Smooth muscle cell (in vitro differentiated cells): ENCODE measurements at regions not wholly inside any gene's neighbourhood (a gene's known extent, or its start where the extent isn't known, plus 50 kb on each side); places are given as distances from the start of the nearest gene placed in this dataset.

Source experiments
- DNase-seq: peaks from one replicate; lab custom pipeline; 2025; ENCODE audit not compliant: unreplicated experiment; lab: John Stamatoyannopoulos, UW
- H2AFZ ChIP-seq: fragments of 200-600 bp; sonication (generic); 2 replicates; pipeline ENCODE4 v1.6.0; 2016; ENCODE audit warnings: antibody characterized with exemption, low read depth, mild to moderate bottlenecking
- H3F3A ChIP-seq: fragments of 200-600 bp; sonication (generic); 2 replicates; pipeline ENCODE4 v1.6.0; 2017; ENCODE audit warnings: antibody characterized with exemption, low read depth
- H3K27ac ChIP-seq: fragments of 200-600 bp; sonication (generic); 2 replicates; pipeline ENCODE4 v1.5.1; 2016; ENCODE audit warnings: low read depth, mild to moderate bottlenecking
- H3K27me3 ChIP-seq: fragments of 200-600 bp; sonication (generic); 2 replicates; pipeline ENCODE4 v1.6.1; 2016; ENCODE audit warnings: low read depth, mild to moderate bottlenecking
- H3K36me3 ChIP-seq: fragments of 200-600 bp; sonication (generic); 2 replicates; pipeline ENCODE4 v1.5.1; 2016; ENCODE audit warnings: low read depth
- H3K4me1 ChIP-seq: fragments of 200-600 bp; sonication (generic); 2 replicates; pipeline ENCODE4 v1.5.1; 2016; ENCODE audit warnings: low read depth
- H3K4me2 ChIP-seq: fragments of 200-600 bp; sonication (generic); 2 replicates; pipeline ENCODE4 v1.6.0; 2016; ENCODE audit warnings: mild to moderate bottlenecking
- H3K4me3 ChIP-seq: fragments of 200-600 bp; sonication (generic); 2 replicates; pipeline ENCODE4 v1.5.1; 2016; ENCODE audit warnings: mild to moderate bottlenecking
- H3K79me2 ChIP-seq: fragments of 200-600 bp; sonication (generic); 2 replicates; pipeline ENCODE4 v1.6.0; 2016; ENCODE audit warnings: low read depth, mild to moderate bottlenecking
- H3K9ac ChIP-seq: fragments of 200-600 bp; sonication (generic); 2 replicates; pipeline ENCODE4 v1.6.0; 2016; ENCODE audit warnings: low read depth
- H3K9me3 ChIP-seq: fragments of 200-600 bp; sonication (generic); replicated peaks from 2 replicates; pipeline ENCODE4 v1.5.1; 2016; ENCODE audit warnings: low read depth
- H4K20me1 ChIP-seq: fragments of 200-600 bp; sonication (generic); 2 replicates; pipeline ENCODE4 v1.6.0; 2016; ENCODE audit warnings: low read depth
- CTCF ChIP-seq: fragments of 200-600 bp; sonication (generic); IDR thresholded peaks from 2 replicates; pipeline ENCODE4 v1.5.1; 2017; ENCODE audit warnings: borderline replicate concordance, mild to moderate bottlenecking, antibody characterized with exemption; ENCODE audit not compliant: insufficient read depth, poor library complexity, severe bottlenecking
- WGBS: methylation state at CpG from one replicate; pipeline ENCODE4 v1.1.7; 2016; ENCODE audit warnings: low lambda C conversion rate; 5-methylcytosine and 5-hydroxymethylcytosine counted together

- Histone ChIP-seq H3K36me3 (no peaks in the 10 kb centered on the region), H3K9ac (peak overlapping the region; percentile 79), H3K4me1 (peaks cover 18% of the 10 kb centered on the region), H2AFZ (no peak overlapping the region), H3K9me3 (no peaks in the 10 kb centered on the region), H3K27ac (peak overlapping the region; percentile 98), H3K4me2 (peak overlapping the region; percentile 66), H3K27me3 (no peaks in the 10 kb centered on the region), H3K79me2 (no peaks in the 10 kb centered on the region), H4K20me1 (no peaks in the 10 kb centered on the region), H3F3A (peaks cover 12% of the 10 kb centered on the region), H3K4me3 (no peak overlapping the region)
- TF ChIP-seq CTCF = no peak
- 93% methylated on average over 2 of the region's 2 CpGs for WGBS
- no peak for DNase-seq
Observed at GRCh38 chr17:69608141-69608540, 193.6 kb downstream of the MAP2K6 start.

GRCh38 chr17:69608808-69609472 is 194.4 kb downstream of the MAP2K6 start:
- Histone ChIP-seq H4K20me1 (no peaks in the 10 kb centered on the region), H3F3A (peaks cover 12% of the 10 kb centered on the region), H3K27ac (peak overlapping the region; percentile 98), H2AFZ (no peak overlapping the region), H3K4me3 (no peak overlapping the region), H3K4me1 (peaks cover 18% of the 10 kb centered on the region), H3K9ac (peak overlapping the region; percentile 79), H3K36me3 (no peaks in the 10 kb centered on the region), H3K9me3 (no peaks in the 10 kb centered on the region), H3K79me2 (no peaks in the 10 kb centered on the region), H3K4me2 (peak overlapping the region; percentile 66), H3K27me3 (no peaks in the 10 kb centered on the region)
- no peak for TF ChIP-seq CTCF
- DNase-seq = no peak
- WGBS = 14% methylated on average over 4 of the region's 4 CpGs

- H3K4me3 ChIP-seq = no peak overlapping the region
- H3K79me2 ChIP-seq = no peaks in the 10 kb centered on the region
- peak overlapping the region; percentile 98 for H3K27ac ChIP-seq
- H2AFZ ChIP-seq = no peak overlapping the region
- peaks cover 12% of the 10 kb centered on the region for H3F3A ChIP-seq
- H3K27me3 ChIP-seq = no peaks in the 10 kb centered on the region
- peaks cover 18% of the 10 kb centered on the region for H3K4me1 ChIP-seq
- peak overlapping the region; percentile 66 for H3K4me2 ChIP-seq
- H3K36me3 ChIP-seq = no peaks in the 10 kb centered on the region
- DNase-seq = no peak
- H3K9me3 ChIP-seq = no peaks in the 10 kb centered on the region
- H4K20me1 ChIP-seq = no peaks in the 10 kb centered on the region
- 70% methylated on average over 6 of the region's 6 CpGs for WGBS
- peak overlapping the region; percentile 79 for H3K9ac ChIP-seq
- peak; percentile 52 for TF ChIP-seq CTCF
Observed at GRCh38 chr17:69609473-69610305, 195.2 kb downstream of the MAP2K6 start.
